Dedifferentiated amniotic fluid mesenchymal stem cell (primary cell): ENCODE measurements at regions not wholly inside any gene's neighbourhood (a gene's known extent, or its start where the extent isn't known, plus 50 kb on each side); places are given as distances from the start of the nearest gene placed in this dataset.
"Not testable (repeated sequence)": the region's sequence is repeated elsewhere in the genome, so short reads cannot be mapped to it uniquely, and the experiment has no call there.

ENCODE experiments used
- DNase-seq: peaks from one replicate; pipeline ENCODE4 v3.0.0-alpha.2; 2016; ENCODE audit errors: extremely low spot score

- DNase-seq, result no peak
Measured at GRCh38 chr6:67558985-67559384, 1076.1 kb upstream of the ADGRB3 start.

- no peak for DNase-seq
Measured at GRCh38 chr6:67544851-67545452, 1090.1 kb upstream of the ADGRB3 start.

GRCh38 chr6:67541586-67541985 is 1093.5 kb upstream of the ADGRB3 start:
- DNase-seq, result peak; percentile 25

GRCh38 chr6:67538032-67538431 is 1097.0 kb upstream of the ADGRB3 start:
- DNase-seq, result no peak

- DNase-seq, result no peak
Measured at GRCh38 chr6:67535946-67536345, 1099.1 kb upstream of the ADGRB3 start.

- DNase-seq, result no peak
Measured at GRCh38 chr6:67506352-67506751, 1128.7 kb upstream of the ADGRB3 start.

- no peak for DNase-seq
Measured at GRCh38 chr6:67501755-67502154, 1133.3 kb upstream of the ADGRB3 start.

- no peak for DNase-seq
Measured at GRCh38 chr6:67497749-67498148, 1137.3 kb upstream of the ADGRB3 start.

GRCh38 chr6:67496191-67496590 is 1138.9 kb upstream of the ADGRB3 start:
- DNase-seq, result no peak

GRCh38 chr6:67493682-67494081 is 1141.4 kb upstream of the ADGRB3 start:
- DNase-seq, result no peak

- no peak for DNase-seq
Measured at GRCh38 chr6:67475700-67476099, 1159.4 kb upstream of the ADGRB3 start.

GRCh38 chr6:67467341-67467740 is 1167.7 kb upstream of the ADGRB3 start:
- no peak for DNase-seq

- not testable (repeated sequence) for DNase-seq
Measured at GRCh38 chr6:67462725-67463124, 1172.4 kb upstream of the ADGRB3 start.

- no peak for DNase-seq
Measured at GRCh38 chr6:67459556-67459955, 1175.5 kb upstream of the ADGRB3 start.

- DNase-seq, result no peak
Measured at GRCh38 chr6:67458265-67458664, 1176.8 kb upstream of the ADGRB3 start.

- DNase-seq, result no peak
Measured at GRCh38 chr6:67451874-67452273, 1183.2 kb upstream of the ADGRB3 start.

- DNase-seq, result no peak
Measured at GRCh38 chr6:67450641-67451040, 1184.4 kb upstream of the ADGRB3 start.

- no peak for DNase-seq
Measured at GRCh38 chr6:67449602-67450001, 1185.5 kb upstream of the ADGRB3 start.

GRCh38 chr6:67433124-67433523 is 1202.0 kb upstream of the ADGRB3 start:
- DNase-seq, result no peak

- no peak for DNase-seq
Measured at GRCh38 chr6:67431076-67431475, 1204.0 kb upstream of the ADGRB3 start.

GRCh38 chr6:67426686-67427085 is 1208.4 kb upstream of the ADGRB3 start:
- not testable (repeated sequence) for DNase-seq

- DNase-seq, result no peak
Measured at GRCh38 chr6:67412035-67412434, 1223.0 kb upstream of the ADGRB3 start.

- no peak for DNase-seq
Measured at GRCh38 chr6:67411036-67411435, 1224.0 kb upstream of the ADGRB3 start.

GRCh38 chr6:67394254-67394653 is 1240.8 kb upstream of the ADGRB3 start:
- no peak for DNase-seq
